ENCODE measurements at regions not wholly inside any gene's neighbourhood (a gene's known extent, or its start where the extent isn't known, plus 50 kb on each side); places are given as distances from the start of the nearest gene placed in this dataset.
"Not testable (repeated sequence)": the region's sequence is repeated elsewhere in the genome, so short reads cannot be mapped to it uniquely, and the experiment has no call there.

GRCh38 chr7:68754414-68754813 lies 843.9 kb upstream of the AUTS2 start:
- Mint-ChIP-seq H3K27me3 (ENCODE audit: low read depth) (no peaks in the 10 kb centered on the region), H3K4me1 (ENCODE audit: low read depth) (no peaks in the 10 kb centered on the region), H3K36me3 (ENCODE audit: low read depth) (no peaks in the 10 kb centered on the region), H3K27ac (no peak overlapping the region), H3K9me3 (peaks cover 54% of the 10 kb centered on the region), H3K4me3 (ENCODE audit: low read depth) (no peak overlapping the region)
- no peak for DNase-seq (ENCODE audit: low spot score)
- intact Hi-C loops (cut with micrococcal nuclease): no loop called here

- peaks cover 50% of the 10 kb centered on the region for H3K9me3 Mint-ChIP-seq
- H3K27ac Mint-ChIP-seq: no peak overlapping the region
- H3K4me3 Mint-ChIP-seq (ENCODE audit: low read depth): no peak overlapping the region
- no peaks in the 10 kb centered on the region for H3K27me3 Mint-ChIP-seq (ENCODE audit: low read depth)
- H3K4me1 Mint-ChIP-seq (ENCODE audit: low read depth): no peaks in the 10 kb centered on the region
- no peaks in the 10 kb centered on the region for H3K36me3 Mint-ChIP-seq (ENCODE audit: low read depth)
- DNase-seq (ENCODE audit: low spot score): no peak
- intact Hi-C loops (cut with micrococcal nuclease): no loop called here
Measured at GRCh38 chr7:68756986-68757495, 841.2 kb upstream of the AUTS2 start.

GRCh38 chr7:68760556-68760955 lies 837.7 kb upstream of the AUTS2 start:
- H3K27ac Mint-ChIP-seq: no peak overlapping the region
- no peaks in the 10 kb centered on the region for H3K27me3 Mint-ChIP-seq (ENCODE audit: low read depth)
- H3K4me3 Mint-ChIP-seq (ENCODE audit: low read depth): no peak overlapping the region
- peaks cover 38% of the 10 kb centered on the region for H3K9me3 Mint-ChIP-seq
- no peaks in the 10 kb centered on the region for H3K4me1 Mint-ChIP-seq (ENCODE audit: low read depth)
- H3K36me3 Mint-ChIP-seq (ENCODE audit: low read depth): no peaks in the 10 kb centered on the region
- no peak for DNase-seq (ENCODE audit: low spot score)
- intact Hi-C loops (cut with micrococcal nuclease): no loop called here

GRCh38 chr7:68767462-68767861 lies 830.8 kb upstream of the AUTS2 start:
- Mint-ChIP-seq H3K36me3 (ENCODE audit: low read depth) (peaks cover 3% of the 10 kb centered on the region), H3K27me3 (ENCODE audit: low read depth) (no peaks in the 10 kb centered on the region), H3K4me3 (ENCODE audit: low read depth) (no peak overlapping the region), H3K27ac (no peak overlapping the region), H3K9me3 (peaks cover 52% of the 10 kb centered on the region), H3K4me1 (ENCODE audit: low read depth) (no peaks in the 10 kb centered on the region)
- DNase-seq (ENCODE audit: low spot score): no peak
- intact Hi-C loops (cut with micrococcal nuclease): no loop called here

- no peak overlapping the region for H3K27ac Mint-ChIP-seq
- no peaks in the 10 kb centered on the region for H3K27me3 Mint-ChIP-seq (ENCODE audit: low read depth)
- peaks cover 63% of the 10 kb centered on the region for H3K9me3 Mint-ChIP-seq
- intact Hi-C loops (cut with micrococcal nuclease): no loop called here
- peaks cover 3% of the 10 kb centered on the region for H3K36me3 Mint-ChIP-seq (ENCODE audit: low read depth)
- DNase-seq (ENCODE audit: low spot score): no peak
- H3K4me1 Mint-ChIP-seq (ENCODE audit: low read depth): no peaks in the 10 kb centered on the region
- H3K4me3 Mint-ChIP-seq (ENCODE audit: low read depth): no peak overlapping the region
Measured at GRCh38 chr7:68770649-68771048, 827.6 kb upstream of the AUTS2 start.

- no peaks in the 10 kb centered on the region for H3K27me3 Mint-ChIP-seq (ENCODE audit: low read depth)
- intact Hi-C loops (cut with micrococcal nuclease): no loop called here
- H3K27ac Mint-ChIP-seq: no peak overlapping the region
- DNase-seq (ENCODE audit: low spot score): no peak
- H3K36me3 Mint-ChIP-seq (ENCODE audit: low read depth): no peaks in the 10 kb centered on the region
- peaks cover 62% of the 10 kb centered on the region for H3K9me3 Mint-ChIP-seq
- H3K4me3 Mint-ChIP-seq (ENCODE audit: low read depth): no peak overlapping the region
- no peaks in the 10 kb centered on the region for H3K4me1 Mint-ChIP-seq (ENCODE audit: low read depth)
Measured at GRCh38 chr7:68776326-68776725, 821.9 kb upstream of the AUTS2 start.

- H3K27ac Mint-ChIP-seq: no peak overlapping the region
- intact Hi-C loops (cut with micrococcal nuclease): no loop called here
- H3K36me3 Mint-ChIP-seq (ENCODE audit: low read depth): no peaks in the 10 kb centered on the region
- DNase-seq (ENCODE audit: low spot score): no peak
- H3K9me3 Mint-ChIP-seq: peaks cover 58% of the 10 kb centered on the region
- H3K4me3 Mint-ChIP-seq (ENCODE audit: low read depth): no peak overlapping the region
- no peaks in the 10 kb centered on the region for H3K4me1 Mint-ChIP-seq (ENCODE audit: low read depth)
- no peaks in the 10 kb centered on the region for H3K27me3 Mint-ChIP-seq (ENCODE audit: low read depth)
Measured at GRCh38 chr7:68783684-68784083, 814.6 kb upstream of the AUTS2 start.

- H3K4me3 Mint-ChIP-seq (ENCODE audit: low read depth): no peak overlapping the region
- no peaks in the 10 kb centered on the region for H3K36me3 Mint-ChIP-seq (ENCODE audit: low read depth)
- no peak for DNase-seq (ENCODE audit: low spot score)
- no peaks in the 10 kb centered on the region for H3K4me1 Mint-ChIP-seq (ENCODE audit: low read depth)
- H3K9me3 Mint-ChIP-seq: peaks cover 56% of the 10 kb centered on the region
- intact Hi-C loops (cut with micrococcal nuclease): no loop called here
- no peak overlapping the region for H3K27ac Mint-ChIP-seq
- no peaks in the 10 kb centered on the region for H3K27me3 Mint-ChIP-seq (ENCODE audit: low read depth)
Measured at GRCh38 chr7:68785036-68785435, 813.2 kb upstream of the AUTS2 start.

- Mint-ChIP-seq H3K27me3 (ENCODE audit: low read depth) (no peaks in the 10 kb centered on the region), H3K4me3 (ENCODE audit: low read depth) (no peak overlapping the region), H3K27ac (no peak overlapping the region), H3K9me3 (peaks cover 53% of the 10 kb centered on the region), H3K4me1 (ENCODE audit: low read depth) (no peaks in the 10 kb centered on the region), H3K36me3 (ENCODE audit: low read depth) (no peaks in the 10 kb centered on the region)
- intact Hi-C loops (cut with micrococcal nuclease): no loop called here
- DNase-seq (ENCODE audit: low spot score): no peak
Measured at GRCh38 chr7:68787566-68787965, 810.7 kb upstream of the AUTS2 start.

- H3K4me1 Mint-ChIP-seq (ENCODE audit: low read depth): not testable (repeated sequence)
Measured at GRCh38 chr7:68788529-68788928, 809.7 kb upstream of the AUTS2 start.

GRCh38 chr7:68789597-68789996 lies 808.7 kb upstream of the AUTS2 start:
- peaks cover 54% of the 10 kb centered on the region for H3K9me3 Mint-ChIP-seq
- no peaks in the 10 kb centered on the region for H3K36me3 Mint-ChIP-seq (ENCODE audit: low read depth)
- no peak overlapping the region for H3K4me3 Mint-ChIP-seq (ENCODE audit: low read depth)
- H3K27me3 Mint-ChIP-seq (ENCODE audit: low read depth): no peaks in the 10 kb centered on the region
- intact Hi-C loops (cut with micrococcal nuclease): no loop called here
- no peaks in the 10 kb centered on the region for H3K4me1 Mint-ChIP-seq (ENCODE audit: low read depth)
- no peak for DNase-seq (ENCODE audit: low spot score)
- H3K27ac Mint-ChIP-seq: no peak overlapping the region

More at GRCh38 chr7:68788529-68788928, 809.7 kb upstream of the AUTS2 start:
- H3K36me3 Mint-ChIP-seq (ENCODE audit: low read depth); DNase-seq (ENCODE audit: low spot score); H3K27me3 Mint-ChIP-seq (ENCODE audit: low read depth); H3K4me3 Mint-ChIP-seq (ENCODE audit: low read depth); H3K27ac Mint-ChIP-seq; intact Hi-C loops (cut with micrococcal nuclease): not testable (repeated sequence)
- peaks cover 53% of the 10 kb centered on the region for H3K9me3 Mint-ChIP-seq

- Mint-ChIP-seq H3K4me1 (ENCODE audit: low read depth) (no peaks in the 10 kb centered on the region), H3K4me3 (ENCODE audit: low read depth) (no peak overlapping the region), H3K36me3 (ENCODE audit: low read depth) (no peaks in the 10 kb centered on the region), H3K27ac (no peak overlapping the region), H3K27me3 (ENCODE audit: low read depth) (no peaks in the 10 kb centered on the region), H3K9me3 (peaks cover 48% of the 10 kb centered on the region)
- intact Hi-C loops (cut with micrococcal nuclease): no loop called here
- no peak for DNase-seq (ENCODE audit: low spot score)
Measured at GRCh38 chr7:68792351-68792750, 805.9 kb upstream of the AUTS2 start.

GRCh38 chr7:68793513-68793912 lies 804.8 kb upstream of the AUTS2 start:
- intact Hi-C loops (cut with micrococcal nuclease): no loop called here
- Mint-ChIP-seq H3K36me3 (ENCODE audit: low read depth) (no peaks in the 10 kb centered on the region), H3K27ac (no peak overlapping the region), H3K27me3 (ENCODE audit: low read depth) (no peaks in the 10 kb centered on the region), H3K4me3 (ENCODE audit: low read depth) (no peak overlapping the region), H3K9me3 (peaks cover 43% of the 10 kb centered on the region), H3K4me1 (ENCODE audit: low read depth) (no peaks in the 10 kb centered on the region)
- DNase-seq (ENCODE audit: low spot score): no peak

- intact Hi-C loops (cut with micrococcal nuclease): no loop called here
- no peak for DNase-seq (ENCODE audit: low spot score)
- H3K36me3 Mint-ChIP-seq (ENCODE audit: low read depth): no peaks in the 10 kb centered on the region
- no peak overlapping the region for H3K27ac Mint-ChIP-seq
- H3K4me1 Mint-ChIP-seq (ENCODE audit: low read depth): no peaks in the 10 kb centered on the region
- peaks cover 31% of the 10 kb centered on the region for H3K9me3 Mint-ChIP-seq
- H3K27me3 Mint-ChIP-seq (ENCODE audit: low read depth): no peaks in the 10 kb centered on the region
- no peak overlapping the region for H3K4me3 Mint-ChIP-seq (ENCODE audit: low read depth)
Measured at GRCh38 chr7:68800316-68800715, 798.0 kb upstream of the AUTS2 start.
